PFSK-1 (cell line): ENCODE measurements at regions not wholly inside any gene's neighbourhood (a gene's known extent, or its start where the extent isn't known, plus 50 kb on each side); places are given as distances from the start of the nearest gene placed in this dataset.

Experiments used
- FOXP2 ChIP-seq: optimal IDR thresholded peaks from 2 replicates; pipeline ENCODE3; 2011; ENCODE audit warnings: borderline replicate concordance, control low read depth, inconsistent platforms; ENCODE audit not compliant: insufficient read depth; ENCODE audit errors: extremely low read length, extremely low read depth
- POLR2AphosphoS5 ChIP-seq: IDR thresholded peaks from 2 replicates; pipeline ENCODE4 v1.6.1; 2012; ENCODE audit warnings: low read depth, mild to moderate bottlenecking, control low read depth, low read length, moderate library complexity
- REST ChIP-seq, 2 experiments: IDR thresholded peaks; 2 replicates each; pipeline versions ENCODE4 v1.6.1 to v1.8.0; 2011 to 2012; ENCODE audit warnings: low read depth in 2 of 2, low read length in 2 of 2, control low read depth in 1 of 2, inconsistent platforms in 1 of 2, mild to moderate bottlenecking in 1 of 2, moderate library complexity in 1 of 2; ENCODE audit not compliant: insufficient read depth in 1 of 2
- SIN3A ChIP-seq: IDR thresholded peaks from 2 replicates; pipeline ENCODE4 v1.6.1; 2012; ENCODE audit warnings: mild to moderate bottlenecking, low read length, moderate library complexity, borderline replicate concordance; ENCODE audit not compliant: insufficient read depth
- TAF1 ChIP-seq: IDR thresholded peaks from 2 replicates; pipeline ENCODE4 v1.6.1; 2012; ENCODE audit warnings: low read length, control low read depth, borderline replicate concordance; ENCODE audit not compliant: insufficient read depth

DNA sequence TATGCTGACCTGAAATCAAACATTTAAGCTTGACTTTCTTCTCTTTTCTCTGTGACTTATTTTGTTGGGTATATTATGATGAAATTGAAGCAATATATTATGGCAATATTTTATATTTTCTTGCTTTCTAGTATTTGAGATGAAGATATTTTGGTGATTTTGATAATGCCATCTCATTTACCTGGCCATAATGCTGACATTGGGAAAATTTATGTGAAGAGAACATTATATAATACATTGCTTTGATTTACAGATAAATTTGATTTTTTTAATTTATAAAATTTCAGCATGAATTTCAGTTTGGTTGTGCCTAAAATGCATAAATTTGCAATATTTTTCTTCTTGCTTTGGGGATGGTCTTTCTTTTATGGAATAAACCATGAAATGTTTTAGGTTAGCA is 1413.7 kb upstream of the TMEFF2 start:
- TF ChIP-seq FOXP2 (no peak), TAF1 (no peak), SIN3A (no peak), POLR2AphosphoS5 (no peak), REST (IDR thresholded peaks at IDR 0.05; ENCODE audit: insufficient read depth in 1 of 2, low read depth in 2 of 2, low read length in 2 of 2) (no peak)

DNA sequence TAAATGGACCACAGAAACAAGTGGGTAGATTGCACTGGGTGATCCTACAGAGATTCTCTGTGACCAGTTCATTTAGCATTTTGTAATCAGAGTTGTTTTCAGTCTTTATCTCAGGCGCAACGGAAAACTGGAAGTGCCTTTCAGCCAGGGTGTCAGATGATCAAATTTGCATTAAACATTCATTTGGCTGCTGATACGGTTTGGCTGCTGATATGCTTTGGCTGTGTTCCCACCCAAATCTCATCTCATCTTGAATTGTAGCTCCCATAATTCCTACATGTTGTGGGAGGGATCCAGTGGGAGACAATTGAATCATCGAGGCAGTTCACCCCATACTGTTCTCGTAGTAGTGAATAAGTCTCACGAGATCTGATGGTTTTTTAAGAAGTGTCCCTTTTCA is 1396.1 kb upstream of the TMEFF2 start:
- TF ChIP-seq TAF1 (no peak), POLR2AphosphoS5 (no peak), FOXP2 (no peak), SIN3A (no peak), REST (IDR thresholded peaks at IDR 0.05; ENCODE audit: insufficient read depth in 1 of 2, low read depth in 2 of 2, low read length in 2 of 2) (no peak)

GRCh38 chr2:193584522-193584938 is 1389.8 kb upstream of the TMEFF2 start:
- TF ChIP-seq FOXP2 (no peak), TAF1 (no peak), REST (IDR thresholded peaks at IDR 0.05; ENCODE audit: insufficient read depth in 1 of 2, low read depth in 2 of 2, low read length in 2 of 2) (no peak), SIN3A (no peak), POLR2AphosphoS5 (no peak)

DNA sequence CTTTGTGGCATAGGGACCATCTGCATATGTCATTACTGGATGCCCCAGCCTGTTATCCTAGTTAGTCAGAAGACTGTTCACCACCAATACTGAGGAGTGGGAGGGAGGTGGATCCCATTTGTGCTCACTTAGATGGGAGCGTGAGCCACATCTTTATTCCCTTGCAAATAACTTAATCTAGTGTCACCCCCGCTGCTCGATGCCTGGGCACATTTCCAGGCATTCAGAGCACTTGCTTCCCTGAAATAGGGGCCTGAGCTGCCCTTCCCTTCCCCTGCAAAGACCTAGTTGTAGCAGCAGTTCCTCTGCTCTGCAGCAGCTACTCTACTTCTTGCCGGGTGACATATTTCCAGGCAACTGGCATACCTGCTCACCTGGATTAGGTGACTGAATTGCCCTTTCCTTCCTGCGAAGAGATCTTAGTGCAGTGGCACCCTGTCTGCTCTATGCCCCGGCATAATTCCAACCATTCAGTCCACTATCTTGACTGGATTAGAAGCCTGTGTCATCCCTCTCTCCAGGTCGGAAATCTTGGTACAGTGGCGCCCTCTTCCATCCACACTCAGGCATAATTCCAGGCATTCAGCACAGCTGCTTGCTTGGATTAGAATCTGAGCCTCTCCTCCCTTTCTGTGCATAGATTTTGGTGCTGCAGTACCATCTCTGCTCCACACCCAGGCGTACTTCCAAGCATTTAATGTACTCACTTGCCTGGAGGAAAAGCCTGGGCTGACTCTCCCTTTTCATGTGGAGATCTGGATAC is 1389.1 kb upstream of the TMEFF2 start:
- TF ChIP-seq POLR2AphosphoS5 (no peak), SIN3A (no peak), FOXP2 (no peak), REST (IDR thresholded peaks at IDR 0.05; ENCODE audit: insufficient read depth in 1 of 2, low read depth in 2 of 2, low read length in 2 of 2) (no peak), TAF1 (no peak)

- no peak for TF ChIP-seq REST (IDR thresholded peaks at IDR 0.05; ENCODE audit: insufficient read depth in 1 of 2, low read depth in 2 of 2, low read length in 2 of 2)
Measured at GRCh38 chr2:193581807-193582206, 1387.1 kb upstream of the TMEFF2 start.
